ENCODE measurements at regions not wholly inside any gene's neighbourhood (a gene's known extent, or its start where the extent isn't known, plus 50 kb on each side); places are given as distances from the start of the nearest gene placed in this dataset.
"Not testable (repeated sequence)": the region's sequence is repeated elsewhere in the genome, so short reads cannot be mapped to it uniquely, and the experiment has no call there.

GRCh38 chrX:150212672-150213480 is 150.2 kb upstream of the MAMLD1 start:
- H2AK5ac ChIP-seq (ENCODE audit: low read depth, low read length): no peak overlapping the region
- no peak overlapping the region for H2BK5ac ChIP-seq (ENCODE audit: low read length)
- H3K23ac ChIP-seq (ENCODE audit: low read depth, low read length, poor library complexity): no peak overlapping the region
- H3K9ac ChIP-seq (ENCODE audit: low read depth, low read length, poor library complexity): no peak overlapping the region
- H4K91ac ChIP-seq (ENCODE audit: low read depth, low read length, poor library complexity): no peak overlapping the region
- no peak overlapping the region for H3K14ac ChIP-seq (ENCODE audit: low read length)
- H4K8ac ChIP-seq (ENCODE audit: low read depth, low read length): no peak overlapping the region
- no peak overlapping the region for H3K4me3 ChIP-seq (ENCODE audit: low read length in 2 of 2)
- no peak overlapping the region for H3K4me2 ChIP-seq (ENCODE audit: insufficient read depth, low read length, poor library complexity, severe bottlenecking)
- H3K9me3 ChIP-seq (replicated peaks in 1 of 2; ENCODE audit: control insufficient read depth in 2 of 2, insufficient read depth in 1 of 2, low read depth in 1 of 2, low read length in 2 of 2): no peaks in the 10 kb centered on the region
- H3K27me3 ChIP-seq (ENCODE audit: control insufficient read depth in 3 of 3, insufficient read depth in 3 of 3, low read depth in 1 of 3, low read length in 3 of 3): peaks cover 0 to 7% (median 0%) of the 10 kb centered on the region in 3 experiments
- DNase-seq (ENCODE audit: low spot score): no peak
- no peaks in the 10 kb centered on the region for H3K4me1 ChIP-seq (ENCODE audit: control insufficient read depth in 2 of 2, insufficient read depth in 1 of 2, low read depth in 1 of 2, low read length in 2 of 2)
- no peaks in the 10 kb centered on the region for H3K36me3 ChIP-seq (replicated peaks in 1 of 2; ENCODE audit: control insufficient read depth in 2 of 2, insufficient read depth in 2 of 2, low read length in 2 of 2)
- H2BK15ac ChIP-seq (ENCODE audit: low read length): no peak overlapping the region
- no peak overlapping the region for H2BK12ac ChIP-seq (ENCODE audit: low read length)
- no peaks in the 10 kb centered on the region for H3K79me1 ChIP-seq (ENCODE audit: low read depth, low read length)
- no peak overlapping the region for H3K27ac ChIP-seq (replicated peaks; ENCODE audit: low read length)
- no peak overlapping the region for H3K18ac ChIP-seq (ENCODE audit: low read length)
- H2AFZ ChIP-seq (ENCODE audit: low read length): no peak overlapping the region
- H2BK120ac ChIP-seq (ENCODE audit: low read depth, low read length): no peak overlapping the region
- no peak overlapping the region for H3K4ac ChIP-seq (ENCODE audit: low read length)
- WGBS, 2 donors (ENCODE audit: extremely low coverage in 2 of 2, insufficient read length in 2 of 2, insufficient replicate concordance in 1 of 2): no CpG with 5 or more reads among the region's 6 CpGs

- no peak overlapping the region for H3K4me3 ChIP-seq (ENCODE audit: low read length in 2 of 2)
- H3K27me3 ChIP-seq (ENCODE audit: control insufficient read depth in 3 of 3, insufficient read depth in 3 of 3, low read depth in 1 of 3, low read length in 3 of 3): peaks cover 0 to 13% (median 2%) of the 10 kb centered on the region in 3 experiments
- no peak overlapping the region for H3K14ac ChIP-seq (ENCODE audit: low read length)
- H2BK120ac ChIP-seq (ENCODE audit: low read depth, low read length): no peak overlapping the region
- H3K9me3 ChIP-seq (replicated peaks in 1 of 2; ENCODE audit: control insufficient read depth in 2 of 2, insufficient read depth in 1 of 2, low read depth in 1 of 2, low read length in 2 of 2): no peaks in the 10 kb centered on the region
- no peak overlapping the region for H3K27ac ChIP-seq (replicated peaks; ENCODE audit: low read length)
- no peak overlapping the region for H2BK15ac ChIP-seq (ENCODE audit: low read length)
- no peaks in the 10 kb centered on the region for H3K4me1 ChIP-seq (ENCODE audit: control insufficient read depth in 2 of 2, insufficient read depth in 1 of 2, low read depth in 1 of 2, low read length in 2 of 2)
- H4K91ac ChIP-seq (ENCODE audit: low read depth, low read length, poor library complexity): no peak overlapping the region
- no peak overlapping the region for H3K18ac ChIP-seq (ENCODE audit: low read length)
- H2AFZ ChIP-seq (ENCODE audit: low read length): no peak overlapping the region
- H2BK12ac ChIP-seq (ENCODE audit: low read length): no peak overlapping the region
- H3K4ac ChIP-seq (ENCODE audit: low read length): no peak overlapping the region
- H3K36me3 ChIP-seq (replicated peaks in 1 of 2; ENCODE audit: control insufficient read depth in 2 of 2, insufficient read depth in 2 of 2, low read length in 2 of 2): no peaks in the 10 kb centered on the region
- H3K23ac ChIP-seq (ENCODE audit: low read depth, low read length, poor library complexity): no peak overlapping the region
- H3K9ac ChIP-seq (ENCODE audit: low read depth, low read length, poor library complexity): no peak overlapping the region
- WGBS, 2 donors (ENCODE audit: extremely low coverage in 2 of 2, insufficient read length in 2 of 2, insufficient replicate concordance in 1 of 2): no CpG with 5 or more reads among the region's 3 CpGs
- H2AK5ac ChIP-seq (ENCODE audit: low read depth, low read length): no peak overlapping the region
- no peak overlapping the region for H3K4me2 ChIP-seq (ENCODE audit: insufficient read depth, low read length, poor library complexity, severe bottlenecking)
- no peak for DNase-seq (ENCODE audit: low spot score)
- H4K8ac ChIP-seq (ENCODE audit: low read depth, low read length): no peak overlapping the region
- no peaks in the 10 kb centered on the region for H3K79me1 ChIP-seq (ENCODE audit: low read depth, low read length)
- H2BK5ac ChIP-seq (ENCODE audit: low read length): no peak overlapping the region
These were observed 149.6 kb upstream of the MAMLD1 start for GRCh38 chrX:150213481-150214030.

- H3K27ac ChIP-seq (replicated peaks; ENCODE audit: low read length); H2BK5ac ChIP-seq (ENCODE audit: low read length); H4K8ac ChIP-seq (ENCODE audit: low read depth, low read length); H3K18ac ChIP-seq (ENCODE audit: low read length); DNase-seq (ENCODE audit: low spot score); H3K4ac ChIP-seq (ENCODE audit: low read length); H3K36me3 ChIP-seq (replicated peaks in 1 of 2; ENCODE audit: control insufficient read depth in 2 of 2, insufficient read depth in 2 of 2, low read length in 2 of 2); H3K4me3 ChIP-seq (ENCODE audit: low read length in 2 of 2); H3K79me1 ChIP-seq (ENCODE audit: low read depth, low read length); H2BK12ac ChIP-seq (ENCODE audit: low read length); H2AFZ ChIP-seq (ENCODE audit: low read length); H3K9ac ChIP-seq (ENCODE audit: low read depth, low read length, poor library complexity); H4K91ac ChIP-seq (ENCODE audit: low read depth, low read length, poor library complexity); H3K4me1 ChIP-seq (ENCODE audit: control insufficient read depth in 2 of 2, insufficient read depth in 1 of 2, low read depth in 1 of 2, low read length in 2 of 2); H3K4me2 ChIP-seq (ENCODE audit: insufficient read depth, low read length, poor library complexity, severe bottlenecking); H3K9me3 ChIP-seq (replicated peaks in 1 of 2; ENCODE audit: control insufficient read depth in 2 of 2, insufficient read depth in 1 of 2, low read depth in 1 of 2, low read length in 2 of 2); H3K14ac ChIP-seq (ENCODE audit: low read length); H2AK5ac ChIP-seq (ENCODE audit: low read depth, low read length); H2BK15ac ChIP-seq (ENCODE audit: low read length); H2BK120ac ChIP-seq (ENCODE audit: low read depth, low read length); H3K23ac ChIP-seq (ENCODE audit: low read depth, low read length, poor library complexity): not testable (repeated sequence)
- peaks cover 0 to 31% (median 11%) of the 10 kb centered on the region in 3 experiments for H3K27me3 ChIP-seq (ENCODE audit: control insufficient read depth in 3 of 3, insufficient read depth in 3 of 3, low read depth in 1 of 3, low read length in 3 of 3)
- no CpG with 5 or more reads among the region's 4 CpGs for WGBS, 2 donors (ENCODE audit: extremely low coverage in 2 of 2, insufficient read length in 2 of 2, insufficient replicate concordance in 1 of 2)
These were observed 147.1 kb upstream of the MAMLD1 start for GRCh38 chrX:150216000-150216399.

- Histone ChIP-seq H3K9me3 (replicated peaks in 1 of 2; ENCODE audit: control insufficient read depth in 2 of 2, insufficient read depth in 1 of 2, low read depth in 1 of 2, low read length in 2 of 2) (no peaks in the 10 kb centered on the region), H3K18ac (ENCODE audit: low read length) (no peak overlapping the region), H2BK12ac (ENCODE audit: low read length) (no peak overlapping the region), H3K4me2 (ENCODE audit: insufficient read depth, low read length, poor library complexity, severe bottlenecking) (no peak overlapping the region), H2BK120ac (ENCODE audit: low read depth, low read length) (no peak overlapping the region), H3K9ac (ENCODE audit: low read depth, low read length, poor library complexity) (no peak overlapping the region), H3K4ac (ENCODE audit: low read length) (no peak overlapping the region), H3K4me3 (ENCODE audit: low read length in 2 of 2) (no peak overlapping the region), H3K79me1 (ENCODE audit: low read depth, low read length) (no peaks in the 10 kb centered on the region), H2BK15ac (ENCODE audit: low read length) (no peak overlapping the region), H2AK5ac (ENCODE audit: low read depth, low read length) (no peak overlapping the region), H3K36me3 (replicated peaks in 1 of 2; ENCODE audit: control insufficient read depth in 2 of 2, insufficient read depth in 2 of 2, low read length in 2 of 2) (no peaks in the 10 kb centered on the region), H4K8ac (ENCODE audit: low read depth, low read length) (no peak overlapping the region), H2BK5ac (ENCODE audit: low read length) (no peak overlapping the region), H2AFZ (ENCODE audit: low read length) (no peak overlapping the region), H3K4me1 (ENCODE audit: control insufficient read depth in 2 of 2, insufficient read depth in 1 of 2, low read depth in 1 of 2, low read length in 2 of 2) (no peaks in the 10 kb centered on the region), H3K27me3 (ENCODE audit: control insufficient read depth in 3 of 3, insufficient read depth in 3 of 3, low read depth in 1 of 3, low read length in 3 of 3) (peaks cover 0 to 38% (median 13%) of the 10 kb centered on the region in 3 experiments), H3K23ac (ENCODE audit: low read depth, low read length, poor library complexity) (no peak overlapping the region), H3K14ac (ENCODE audit: low read length) (no peak overlapping the region), H4K91ac (ENCODE audit: low read depth, low read length, poor library complexity) (no peak overlapping the region), H3K27ac (replicated peaks; ENCODE audit: low read length) (no peak overlapping the region)
- no CpG with 5 or more reads among the region's 6 CpGs for WGBS, 2 donors (ENCODE audit: extremely low coverage in 2 of 2, insufficient read length in 2 of 2, insufficient replicate concordance in 1 of 2)
- DNase-seq (ENCODE audit: low spot score): no peak
These were observed 146.4 kb upstream of the MAMLD1 start for GRCh38 chrX:150216716-150217115.

Measured in neuronal stem cell (in vitro differentiated cells).